CD14-positive monocyte (primary cell): ENCODE measurements at regions not wholly inside any gene's neighbourhood (a gene's known extent, or its start where the extent isn't known, plus 50 kb on each side); places are given as distances from the start of the nearest gene placed in this dataset.

ENCODE experiments used
- DNase-seq, 3 donors: peaks; one replicate each; pipeline ENCODE4 v3.0.0-alpha.2; 2011 to 2022
- H2AFZ ChIP-seq: 2 replicates; pipeline ENCODE4 v1.6.0; 2012; ENCODE audit warnings: mild to moderate bottlenecking, low read depth, low read length, inconsistent platforms; ENCODE audit not compliant: insufficient read depth, poor library complexity, severe bottlenecking
- H3K27ac ChIP-seq, 2 donors: 1 replicate in 1 of 2; 2 replicates in 1 of 2; pipeline ENCODE4 v1.5.1; 2012 to 2013; ENCODE audit warnings: low read length in 2 of 2, control low read depth in 1 of 2, inconsistent platforms in 1 of 2, low read depth in 1 of 2, mild to moderate bottlenecking in 1 of 2
- H3K27me3 ChIP-seq, 2 donors: one replicate each; pipeline versions ENCODE4 v1.6.0 to v1.6.1; 2011 to 2013; ENCODE audit warnings: low read length in 2 of 2; ENCODE audit not compliant: control insufficient read depth in 2 of 2, insufficient read depth in 2 of 2
- H3K36me3 ChIP-seq, 2 donors: replicated peaks in 1 of 2; 1 replicate in 1 of 2; 2 replicates in 1 of 2; pipeline versions ENCODE4 v1.5.1 to v1.6.1; 2012 to 2013; ENCODE audit warnings: low read length in 2 of 2, control low read depth in 1 of 2, inconsistent platforms in 1 of 2, mild to moderate bottlenecking in 1 of 2; ENCODE audit not compliant: insufficient read depth in 2 of 2, control insufficient read depth in 1 of 2
- H3K4me1 ChIP-seq, 2 donors: 1 replicate in 1 of 2; 2 replicates in 1 of 2; pipeline versions ENCODE4 v1.5.1 to v1.6.1; 2012 to 2013; ENCODE audit warnings: low read length in 2 of 2, control low read depth in 1 of 2, inconsistent platforms in 1 of 2, mild to moderate bottlenecking in 1 of 2, moderate library complexity in 1 of 2; ENCODE audit not compliant: insufficient read depth in 2 of 2, control insufficient read depth in 1 of 2
- H3K4me2 ChIP-seq: replicated peaks from 2 replicates; pipeline ENCODE3; 2012; ENCODE audit warnings: low read length, moderate library complexity, mild to moderate bottlenecking; ENCODE audit not compliant: poor library complexity, severe bottlenecking; ENCODE audit errors: extremely low read depth
- H3K4me3 ChIP-seq, 3 experiments: fragments of 200-600 bp in 1 of 3; sonication (generic) in 1 of 3; replicated peaks in 1 of 3; 1 replicate in 2 of 3; 2 replicates in 1 of 3; pipeline ENCODE4 v1.5.1; 2011 to 2013; ENCODE audit warnings: low read length in 3 of 3, mild to moderate bottlenecking in 3 of 3, control low read depth in 2 of 3, low read depth in 2 of 3, inconsistent platforms in 1 of 3, moderate library complexity in 1 of 3
- H3K79me2 ChIP-seq: 2 replicates; pipeline ENCODE4 v1.6.0; 2012; ENCODE audit warnings: mild to moderate bottlenecking, control low read depth, inconsistent platforms, low read length, moderate library complexity; ENCODE audit not compliant: insufficient read depth
- H3K9ac ChIP-seq: 2 replicates; pipeline ENCODE4 v1.6.0; 2017; ENCODE audit warnings: low read length, mild to moderate bottlenecking; ENCODE audit not compliant: insufficient read depth, poor library complexity, severe bottlenecking
- H3K9me3 ChIP-seq, 2 donors: replicated peaks in 1 of 2; 1 replicate in 1 of 2; 2 replicates in 1 of 2; pipeline versions ENCODE4 v1.5.1 to v1.6.1; 2012 to 2013; ENCODE audit warnings: low read length in 2 of 2, control low read depth in 1 of 2; ENCODE audit not compliant: control insufficient read depth in 1 of 2, insufficient read depth in 1 of 2
- H4K20me1 ChIP-seq: 2 replicates; pipeline ENCODE4 v1.6.0; 2012; ENCODE audit warnings: mild to moderate bottlenecking, low read length, control low read depth, moderate library complexity; ENCODE audit not compliant: insufficient read depth
- H3K27ac Mint-ChIP-seq, 7 donors: one replicate each; pipeline ENCODE4 v1.8.0; 2020; ENCODE audit warnings: mild to moderate bottlenecking in 7 of 7, mixed read lengths in 7 of 7, moderate library complexity in 6 of 7, inconsistent platforms in 2 of 7
- H3K27me3 Mint-ChIP-seq, 3 donors: one replicate each; pipeline ENCODE4 v1.8.0; 2021 to 2022; ENCODE audit warnings: low read depth in 3 of 3, mild to moderate bottlenecking in 3 of 3, mixed read lengths in 3 of 3, moderate library complexity in 3 of 3, inconsistent platforms in 1 of 3
- H3K36me3 Mint-ChIP-seq, 2 donors: one replicate each; pipeline ENCODE4 v1.8.0; 2020; ENCODE audit warnings: mixed read lengths in 2 of 2, inconsistent platforms in 1 of 2, mild to moderate bottlenecking in 1 of 2
- H3K4me1 Mint-ChIP-seq: one replicate; pipeline ENCODE4 v1.8.0; 2020; ENCODE audit warnings: mild to moderate bottlenecking, mixed read lengths
- H3K4me3 Mint-ChIP-seq, 2 donors: one replicate each; pipeline ENCODE4 v1.8.0; 2020; ENCODE audit warnings: mild to moderate bottlenecking in 2 of 2, mixed read lengths in 2 of 2, moderate library complexity in 1 of 2
- H3K9me3 Mint-ChIP-seq, 7 donors: one replicate each; pipeline ENCODE4 v1.8.0; 2020 to 2022; ENCODE audit warnings: mixed read lengths in 7 of 7, mild to moderate bottlenecking in 6 of 7, moderate library complexity in 6 of 7, inconsistent platforms in 2 of 7
- WGBS: methylation state at CpG from one replicate; pipeline ENCODE4 v1.1.5; 2013; ENCODE audit warnings: missing lambda C conversion rate; ENCODE audit not compliant: insufficient coverage; 5-methylcytosine and 5-hydroxymethylcytosine counted together
- intact Hi-C, 2 donors: fragments of 100-400 bp; cut with micrococcal nuclease; formaldehyde crosslinking; loops; one replicate each; pipeline versions ENCODE4 v1.15.0 to v1.15.1; 2023
- TF ChIP-seq, protein P1 (sequence below): fragments of 200-600 bp; IDR thresholded peaks from one replicate; pipeline ENCODE4 v1.8.0; 2022; ENCODE audit warnings: antibody characterized with exemption, mild to moderate bottlenecking

DNA sequence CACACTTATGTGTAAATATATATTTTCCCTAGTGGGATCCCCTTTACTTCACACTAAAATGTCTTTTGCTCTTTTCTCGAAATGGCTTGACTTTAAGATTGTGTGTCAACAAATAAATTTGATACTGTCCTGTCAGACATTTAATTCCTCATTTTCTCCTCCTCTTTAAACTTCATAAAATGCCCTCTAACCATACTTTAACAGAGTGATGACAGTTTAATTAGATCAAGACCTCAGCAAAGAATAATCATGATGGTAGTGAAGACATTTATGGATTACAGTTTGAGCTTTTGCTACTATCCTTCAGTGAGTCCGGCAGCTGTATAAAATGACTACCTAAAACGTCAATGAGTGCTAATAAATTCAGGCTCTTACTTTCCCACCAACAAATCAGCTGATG lies 113.1 kb upstream of the ADGRL3 start:
- intact Hi-C loops, result no loop called here
- Histone ChIP-seq H3K4me2 (no peak overlapping the region), H2AFZ (no peak overlapping the region), H3K4me1 (no peaks in the 10 kb centered on the region), H3K27ac (no peak overlapping the region), H4K20me1 (no peaks in the 10 kb centered on the region), H3K4me3 (no peak overlapping the region), H3K79me2 (no peaks in the 10 kb centered on the region), H3K9me3 (peaks cover 0 to 4% of the 10 kb centered on the region in 2 donors), H3K36me3 (no peaks in the 10 kb centered on the region), H3K27me3 (no peaks in the 10 kb centered on the region), H3K9ac (no peak overlapping the region)
- H3K27ac Mint-ChIP-seq, result no peak overlapping the region
- TF ChIP-seq, protein P1, sequence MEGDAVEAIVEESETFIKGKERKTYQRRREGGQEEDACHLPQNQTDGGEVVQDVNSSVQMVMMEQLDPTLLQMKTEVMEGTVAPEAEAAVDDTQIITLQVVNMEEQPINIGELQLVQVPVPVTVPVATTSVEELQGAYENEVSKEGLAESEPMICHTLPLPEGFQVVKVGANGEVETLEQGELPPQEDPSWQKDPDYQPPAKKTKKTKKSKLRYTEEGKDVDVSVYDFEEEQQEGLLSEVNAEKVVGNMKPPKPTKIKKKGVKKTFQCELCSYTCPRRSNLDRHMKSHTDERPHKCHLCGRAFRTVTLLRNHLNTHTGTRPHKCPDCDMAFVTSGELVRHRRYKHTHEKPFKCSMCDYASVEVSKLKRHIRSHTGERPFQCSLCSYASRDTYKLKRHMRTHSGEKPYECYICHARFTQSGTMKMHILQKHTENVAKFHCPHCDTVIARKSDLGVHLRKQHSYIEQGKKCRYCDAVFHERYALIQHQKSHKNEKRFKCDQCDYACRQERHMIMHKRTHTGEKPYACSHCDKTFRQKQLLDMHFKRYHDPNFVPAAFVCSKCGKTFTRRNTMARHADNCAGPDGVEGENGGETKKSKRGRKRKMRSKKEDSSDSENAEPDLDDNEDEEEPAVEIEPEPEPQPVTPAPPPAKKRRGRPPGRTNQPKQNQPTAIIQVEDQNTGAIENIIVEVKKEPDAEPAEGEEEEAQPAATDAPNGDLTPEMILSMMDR, result no peak
- DNase-seq, result no peak
- WGBS, result no CpG with 5 or more reads among the region's 3 CpGs
- no peaks in the 10 kb centered on the region for H3K4me1 Mint-ChIP-seq
- no peaks in the 10 kb centered on the region for H3K27me3 Mint-ChIP-seq
- H3K36me3 Mint-ChIP-seq, result no peaks in the 10 kb centered on the region
- no peak overlapping the region for H3K4me3 Mint-ChIP-seq
- peaks cover 0 to 5% (median 1%) of the 10 kb centered on the region in 7 donors for H3K9me3 Mint-ChIP-seq

GRCh38 chr4:61094854-61095598 lies 105.1 kb upstream of the ADGRL3 start:
- Mint-ChIP-seq H3K9me3 (peaks cover 0 to 10% (median 2%) of the 10 kb centered on the region in 7 donors), H3K27ac (no peak overlapping the region), H3K4me1 (no peaks in the 10 kb centered on the region), H3K27me3 (peaks cover 0 to 2% (median 1%) of the 10 kb centered on the region in 3 donors), H3K4me3 (no peak overlapping the region), H3K36me3 (no peaks in the 10 kb centered on the region)
- no peak overlapping the region for H2AFZ ChIP-seq
- 100% methylated on average over 1 of the region's 6 CpGs for WGBS
- H4K20me1 ChIP-seq, result no peaks in the 10 kb centered on the region
- H3K36me3 ChIP-seq, result no peaks in the 10 kb centered on the region
- H3K4me3 ChIP-seq, result no peak overlapping the region
- no peaks in the 10 kb centered on the region for H3K4me1 ChIP-seq
- TF ChIP-seq, protein P1, result no peak
- H3K9ac ChIP-seq, result no peak overlapping the region
- H3K79me2 ChIP-seq, result no peaks in the 10 kb centered on the region
- intact Hi-C loops, result no loop called here
- H3K27me3 ChIP-seq, result no peaks in the 10 kb centered on the region
- no peak for DNase-seq
- no peak overlapping the region for H3K27ac ChIP-seq
- H3K9me3 ChIP-seq, result peaks cover 0 to 8% of the 10 kb centered on the region in 2 donors
- H3K4me2 ChIP-seq, result no peak overlapping the region
